ENCODE measurements at regions not wholly inside any gene's neighbourhood (a gene's known extent, or its start where the extent isn't known, plus 50 kb on each side); places are given as distances from the start of the nearest gene placed in this dataset.

DNA sequence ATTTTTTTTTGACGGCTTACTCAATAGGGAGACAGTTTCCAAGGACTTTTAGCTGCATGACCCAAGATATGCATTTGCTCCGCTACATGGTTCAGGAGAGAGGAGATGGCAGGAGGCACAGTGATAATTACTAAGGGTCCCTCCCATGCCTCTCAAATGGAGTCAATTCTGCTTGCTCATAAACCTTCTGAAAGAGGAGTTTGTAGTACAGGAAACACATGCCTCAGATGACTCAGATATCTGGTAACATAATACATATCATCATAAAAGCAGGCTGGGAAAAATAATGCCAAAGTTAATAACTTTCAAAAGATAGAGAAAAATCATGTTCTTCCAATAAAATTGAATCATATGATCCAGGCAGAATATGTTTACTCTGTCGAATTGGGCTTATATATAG is 97.6 kb upstream of the DEFB112 start:
- WGBS (ENCODE audit: insufficient coverage), result 50% methylated on average over 1 of the region's 3 CpGs
- no peaks in the 10 kb centered on the region for H3K27me3 ChIP-seq (replicated peaks in 1 of 2; ENCODE audit: control insufficient read depth in 2 of 2, extremely low read depth in 1 of 2, insufficient read depth in 2 of 2, low read length in 1 of 2)
- ChIA-PET POLR2A (no interaction called here), CTCF (no interaction called here)
- no peaks in the 10 kb centered on the region for H3K4me1 Mint-ChIP-seq
- no peaks in the 10 kb centered on the region for H3K9me3 ChIP-seq
- ATAC-seq (replicated peaks in 1 of 4) (no peak), DNase-seq (no peak)
- H3K36me3 ChIP-seq (ENCODE audit: control insufficient read depth in 2 of 2, extremely low read depth in 1 of 2, insufficient read depth in 1 of 2, low read length in 1 of 2), result no peaks in the 10 kb centered on the region
- H3K4me1 ChIP-seq (ENCODE audit: control insufficient read depth in 1 of 2, extremely low read depth in 1 of 2, insufficient read depth in 2 of 2, low read length in 2 of 2), result no peaks in the 10 kb centered on the region
- H3K9me3 Mint-ChIP-seq, result peaks cover under 1 to 9% (median 4%) of the 10 kb centered on the region in 3 donors
- H3K27ac Mint-ChIP-seq, result no peak overlapping the region
- H3K36me3 Mint-ChIP-seq, result no peaks in the 10 kb centered on the region
- no peaks in the 10 kb centered on the region for H3K27me3 Mint-ChIP-seq
- H3K4me3 ChIP-seq (ENCODE audit: control insufficient read depth in 1 of 2, extremely low read depth in 1 of 2, low read length in 1 of 2), result no peak overlapping the region
- H3K27ac ChIP-seq (ENCODE audit: low read length), result no peak overlapping the region
- H3K4me3 Mint-ChIP-seq, result no peak overlapping the region

DNA sequence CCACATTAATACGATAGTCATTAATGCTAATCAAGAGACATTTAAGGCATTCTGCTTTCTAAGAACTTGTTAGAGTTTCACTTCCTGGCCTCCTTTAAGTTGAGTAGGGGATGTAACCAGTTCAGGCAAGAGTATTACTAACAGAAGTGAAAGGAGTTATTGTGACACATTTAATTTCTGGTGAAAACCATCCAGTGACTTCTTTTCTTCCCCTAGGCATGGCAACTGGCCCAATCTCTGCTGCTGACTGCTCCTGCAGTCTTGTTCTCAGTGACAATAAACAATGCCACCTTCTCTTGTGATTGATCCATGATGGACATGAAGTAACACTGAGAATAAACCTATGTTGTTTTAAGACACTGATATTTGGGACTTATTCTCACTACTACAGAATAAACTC is 130.9 kb upstream of the DEFB112 start:
- no peak overlapping the region for H3K27ac Mint-ChIP-seq
- H3K4me1 Mint-ChIP-seq, result no peaks in the 10 kb centered on the region
- no peak overlapping the region for H3K4me3 Mint-ChIP-seq
- Histone ChIP-seq H3K27me3 (replicated peaks in 1 of 2; ENCODE audit: control insufficient read depth in 2 of 2, extremely low read depth in 1 of 2, insufficient read depth in 2 of 2, low read length in 1 of 2) (no peaks in the 10 kb centered on the region), H3K27ac (ENCODE audit: low read length) (no peak overlapping the region), H3K4me1 (ENCODE audit: control insufficient read depth in 1 of 2, extremely low read depth in 1 of 2, insufficient read depth in 2 of 2, low read length in 2 of 2) (no peaks in the 10 kb centered on the region), H3K4me3 (ENCODE audit: control insufficient read depth in 1 of 2, extremely low read depth in 1 of 2, low read length in 1 of 2) (no peak overlapping the region), H3K36me3 (ENCODE audit: control insufficient read depth in 2 of 2, extremely low read depth in 1 of 2, insufficient read depth in 1 of 2, low read length in 1 of 2) (no peaks in the 10 kb centered on the region), H3K9me3 (no peaks in the 10 kb centered on the region)
- ChIA-PET CTCF (no interaction called here), POLR2A (no interaction called here)
- ATAC-seq (replicated peaks in 1 of 4) (no peak), DNase-seq (no peak)
- no peaks in the 10 kb centered on the region for H3K27me3 Mint-ChIP-seq
- no CpG with 5 or more reads among the region's 1 CpG for WGBS (ENCODE audit: insufficient coverage)
- H3K9me3 Mint-ChIP-seq, result peaks cover 19 to 27% (median 25%) of the 10 kb centered on the region in 3 donors
- H3K36me3 Mint-ChIP-seq, result no peaks in the 10 kb centered on the region

DNA sequence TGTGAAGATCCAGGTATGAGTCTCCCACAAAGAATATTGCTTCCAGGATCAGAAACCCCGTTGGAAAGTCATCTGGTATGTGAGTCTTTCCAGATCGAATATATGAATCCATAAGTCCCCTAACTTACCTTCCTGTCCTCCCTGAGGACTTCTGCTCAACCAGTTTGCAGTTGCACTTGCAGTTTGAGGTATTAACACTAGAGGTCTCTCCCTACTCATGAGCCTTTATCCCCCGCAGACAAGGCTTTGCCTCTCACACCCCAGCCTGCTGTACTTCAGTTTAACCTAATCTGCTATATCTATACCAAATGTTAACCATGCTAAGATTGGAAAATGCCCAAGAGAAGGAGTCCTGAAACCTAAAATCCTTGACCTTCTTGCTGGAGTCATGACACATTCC is 135.3 kb upstream of the DEFB112 start:
- H3K9me3 ChIP-seq, result no peaks in the 10 kb centered on the region
- no peaks in the 10 kb centered on the region for H3K36me3 Mint-ChIP-seq
- H3K4me3 ChIP-seq (ENCODE audit: control insufficient read depth in 1 of 2, extremely low read depth in 1 of 2, low read length in 1 of 2), result no peak overlapping the region
- no peaks in the 10 kb centered on the region for H3K36me3 ChIP-seq (ENCODE audit: control insufficient read depth in 2 of 2, extremely low read depth in 1 of 2, insufficient read depth in 1 of 2, low read length in 1 of 2)
- H3K27me3 Mint-ChIP-seq, result no peaks in the 10 kb centered on the region
- no peak overlapping the region for H3K27ac Mint-ChIP-seq
- H3K27ac ChIP-seq (ENCODE audit: low read length), result no peak overlapping the region
- no peak overlapping the region for H3K4me3 Mint-ChIP-seq
- no peak for DNase-seq
- ChIA-PET POLR2A (no interaction called here), CTCF (no interaction called here)
- WGBS (ENCODE audit: insufficient coverage), result 50% methylated on average over 1 of the region's 3 CpGs
- H3K4me1 ChIP-seq (ENCODE audit: control insufficient read depth in 1 of 2, extremely low read depth in 1 of 2, insufficient read depth in 2 of 2, low read length in 2 of 2), result no peaks in the 10 kb centered on the region
- peaks cover 9 to 19% (median 17%) of the 10 kb centered on the region in 3 donors for H3K9me3 Mint-ChIP-seq
- no peaks in the 10 kb centered on the region for H3K4me1 Mint-ChIP-seq
- no peaks in the 10 kb centered on the region for H3K27me3 ChIP-seq (replicated peaks in 1 of 2; ENCODE audit: control insufficient read depth in 2 of 2, extremely low read depth in 1 of 2, insufficient read depth in 2 of 2, low read length in 1 of 2)
- ATAC-seq (replicated peaks in 1 of 4), result no peak

- Mint-ChIP-seq H3K9me3 (peaks cover 12 to 22% (median 16%) of the 10 kb centered on the region in 3 donors), H3K36me3 (no peaks in the 10 kb centered on the region), H3K27ac (no peak overlapping the region), H3K4me1 (no peaks in the 10 kb centered on the region), H3K27me3 (no peaks in the 10 kb centered on the region), H3K4me3 (no peak overlapping the region)
- no peaks in the 10 kb centered on the region for H3K4me1 ChIP-seq (ENCODE audit: control insufficient read depth in 1 of 2, extremely low read depth in 1 of 2, insufficient read depth in 2 of 2, low read length in 2 of 2)
- ATAC-seq (replicated peaks in 1 of 4) (no peak), DNase-seq (no peak)
- WGBS (ENCODE audit: insufficient coverage), result 68% methylated on average over 2 of the region's 7 CpGs
- POLR2A ChIA-PET, result no interaction called here
- CTCF ChIA-PET, result interaction anchor here in 1 of 2 donors (0.7 kb wide), 1 partner anchor 33 kb away, joined by 3 read pairs; no protein-coding TSS in a partner anchor
- H3K27me3 ChIP-seq (replicated peaks in 1 of 2; ENCODE audit: control insufficient read depth in 2 of 2, extremely low read depth in 1 of 2, insufficient read depth in 2 of 2, low read length in 1 of 2), result no peaks in the 10 kb centered on the region
- H3K9me3 ChIP-seq, result no peaks in the 10 kb centered on the region
- H3K36me3 ChIP-seq (ENCODE audit: control insufficient read depth in 2 of 2, extremely low read depth in 1 of 2, insufficient read depth in 1 of 2, low read length in 1 of 2), result no peaks in the 10 kb centered on the region
- H3K27ac ChIP-seq (ENCODE audit: low read length), result no peak overlapping the region
- H3K4me3 ChIP-seq (ENCODE audit: control insufficient read depth in 1 of 2, extremely low read depth in 1 of 2, low read length in 1 of 2), result no peak overlapping the region
Observed at GRCh38 chr6:50187351-50187921, 137.7 kb upstream of the DEFB112 start.

DNA sequence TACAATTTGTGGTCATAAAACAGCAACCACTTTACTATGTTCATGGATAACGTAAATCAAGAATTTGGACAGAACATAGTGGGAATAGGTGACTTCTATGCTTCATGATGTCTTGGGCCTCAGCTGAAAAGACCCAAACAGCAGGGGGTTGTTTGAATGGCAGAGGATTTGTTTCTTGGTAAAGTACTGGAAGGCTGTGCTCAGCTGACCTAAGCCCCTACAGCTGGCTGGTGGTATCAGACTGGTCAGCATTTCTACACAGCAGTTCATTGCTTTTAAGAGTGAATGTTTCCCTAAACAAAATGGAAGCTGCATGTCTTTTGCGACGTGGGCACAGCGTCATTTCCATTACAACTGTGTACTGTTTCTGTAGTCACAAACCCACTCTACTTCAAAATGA is 148.5 kb upstream of the DEFB112 start:
- CTCF ChIA-PET, result no interaction called here
- Mint-ChIP-seq H3K36me3 (no peaks in the 10 kb centered on the region), H3K27me3 (no peaks in the 10 kb centered on the region), H3K4me3 (no peak overlapping the region), H3K27ac (no peak overlapping the region), H3K9me3 (peaks cover 0 to 4% (median 4%) of the 10 kb centered on the region in 3 donors), H3K4me1 (no peaks in the 10 kb centered on the region)
- no CpG with 5 or more reads among the region's 4 CpGs for WGBS (ENCODE audit: insufficient coverage)
- Histone ChIP-seq H3K27me3 (replicated peaks in 1 of 2; ENCODE audit: control insufficient read depth in 2 of 2, extremely low read depth in 1 of 2, insufficient read depth in 2 of 2, low read length in 1 of 2) (no peaks in the 10 kb centered on the region), H3K4me3 (ENCODE audit: control insufficient read depth in 1 of 2, extremely low read depth in 1 of 2, low read length in 1 of 2) (no peak overlapping the region), H3K36me3 (ENCODE audit: control insufficient read depth in 2 of 2, extremely low read depth in 1 of 2, insufficient read depth in 1 of 2, low read length in 1 of 2) (no peaks in the 10 kb centered on the region), H3K27ac (ENCODE audit: low read length) (no peak overlapping the region), H3K9me3 (no peaks in the 10 kb centered on the region), H3K4me1 (ENCODE audit: control insufficient read depth in 1 of 2, extremely low read depth in 1 of 2, insufficient read depth in 2 of 2, low read length in 2 of 2) (no peaks in the 10 kb centered on the region)
- ATAC-seq (replicated peaks in 1 of 4) (no peak), DNase-seq (no peak)
- POLR2A ChIA-PET, result no interaction called here

DNA sequence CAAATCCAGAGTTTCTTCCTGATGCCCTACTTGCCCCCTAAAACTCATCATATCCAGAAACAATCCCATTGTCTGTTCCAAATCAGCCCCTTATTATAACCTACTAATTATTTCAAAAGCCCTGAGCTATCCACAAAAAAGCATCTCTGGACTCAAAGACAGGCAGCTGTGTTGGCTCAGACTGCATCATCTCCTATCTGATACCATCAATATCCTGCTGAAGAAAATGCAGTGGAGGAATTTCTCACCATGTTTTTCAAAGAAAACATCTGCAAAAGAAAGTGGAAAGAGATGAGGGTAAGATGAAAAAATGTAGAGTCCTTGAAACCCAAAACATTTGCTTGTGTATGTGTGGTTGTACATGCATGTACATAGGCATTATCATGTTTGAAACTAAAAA is 153.0 kb upstream of the DEFB112 start:
- Histone ChIP-seq H3K27ac (ENCODE audit: low read length) (no peak overlapping the region), H3K4me3 (ENCODE audit: control insufficient read depth in 1 of 2, extremely low read depth in 1 of 2, low read length in 1 of 2) (no peak overlapping the region), H3K9me3 (no peaks in the 10 kb centered on the region), H3K4me1 (ENCODE audit: control insufficient read depth in 1 of 2, extremely low read depth in 1 of 2, insufficient read depth in 2 of 2, low read length in 2 of 2) (no peaks in the 10 kb centered on the region), H3K27me3 (replicated peaks in 1 of 2; ENCODE audit: control insufficient read depth in 2 of 2, extremely low read depth in 1 of 2, insufficient read depth in 2 of 2, low read length in 1 of 2) (no peaks in the 10 kb centered on the region), H3K36me3 (ENCODE audit: control insufficient read depth in 2 of 2, extremely low read depth in 1 of 2, insufficient read depth in 1 of 2, low read length in 1 of 2) (no peaks in the 10 kb centered on the region)
- Mint-ChIP-seq H3K27ac (no peak overlapping the region), H3K27me3 (no peaks in the 10 kb centered on the region), H3K9me3 (peaks cover 0 to 10% (median 3%) of the 10 kb centered on the region in 3 donors), H3K4me3 (no peak overlapping the region), H3K4me1 (no peaks in the 10 kb centered on the region), H3K36me3 (no peaks in the 10 kb centered on the region)
- ChIA-PET CTCF (no interaction called here), POLR2A (no interaction called here)
- ATAC-seq (replicated peaks in 1 of 4), result no peak
- no peak for DNase-seq

DNA sequence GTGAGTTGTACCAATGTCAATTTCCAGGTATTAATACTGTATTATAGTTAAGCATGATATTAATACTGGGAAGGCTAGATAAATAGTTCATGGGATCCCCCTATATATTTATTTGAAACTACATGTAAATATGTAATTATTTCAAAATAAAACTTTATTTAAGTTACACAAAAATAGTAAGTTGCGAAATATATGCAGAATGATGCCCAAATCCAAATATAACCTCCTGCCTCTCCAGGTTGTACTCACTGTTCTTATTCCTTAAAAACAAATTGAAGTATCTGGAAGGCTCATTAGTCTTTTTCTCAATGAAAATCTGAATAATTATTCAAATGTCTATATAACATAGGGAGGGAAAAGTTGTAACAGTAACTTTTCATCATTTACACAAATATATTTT is 161.9 kb upstream of the DEFB112 start:
- Mint-ChIP-seq H3K4me3 (no peak overlapping the region), H3K4me1 (no peaks in the 10 kb centered on the region), H3K9me3 (peaks cover 2 to 9% (median 6%) of the 10 kb centered on the region in 3 donors), H3K27me3 (no peaks in the 10 kb centered on the region), H3K27ac (no peak overlapping the region), H3K36me3 (no peaks in the 10 kb centered on the region)
- DNase-seq (no peak), ATAC-seq (replicated peaks in 1 of 4) (no peak)
- Histone ChIP-seq H3K4me1 (ENCODE audit: control insufficient read depth in 1 of 2, extremely low read depth in 1 of 2, insufficient read depth in 2 of 2, low read length in 2 of 2) (no peaks in the 10 kb centered on the region), H3K36me3 (ENCODE audit: control insufficient read depth in 2 of 2, extremely low read depth in 1 of 2, insufficient read depth in 1 of 2, low read length in 1 of 2) (no peaks in the 10 kb centered on the region), H3K4me3 (ENCODE audit: control insufficient read depth in 1 of 2, extremely low read depth in 1 of 2, low read length in 1 of 2) (no peak overlapping the region), H3K27me3 (replicated peaks in 1 of 2; ENCODE audit: control insufficient read depth in 2 of 2, extremely low read depth in 1 of 2, insufficient read depth in 2 of 2, low read length in 1 of 2) (no peaks in the 10 kb centered on the region), H3K27ac (ENCODE audit: low read length) (no peak overlapping the region), H3K9me3 (no peaks in the 10 kb centered on the region)
- CTCF ChIA-PET, result no interaction called here
- WGBS (ENCODE audit: insufficient coverage), result no CpG with 5 or more reads among the region's 1 CpG
- POLR2A ChIA-PET, result no interaction called here

Data from T-cell (primary cell).